Mucosa of stomach (tissue), 1 donor: ENCODE measurements at regions not wholly inside any gene's neighbourhood (a gene's known extent, or its start where the extent isn't known, plus 50 kb on each side); places are given as distances from the start of the nearest gene placed in this dataset.

Source experiments
- H3K27me3 ChIP-seq: one replicate; pipeline ENCODE4 v1.7.0; 2013; ENCODE audit warnings: mild to moderate bottlenecking, low read length; ENCODE audit not compliant: control insufficient read depth, insufficient read depth
- H3K36me3 ChIP-seq: one replicate; pipeline ENCODE4 v1.7.0; 2013; ENCODE audit warnings: low read length; ENCODE audit not compliant: control insufficient read depth, insufficient read depth
- H3K4me1 ChIP-seq: one replicate; pipeline ENCODE4 v1.7.0; 2013; ENCODE audit warnings: mild to moderate bottlenecking, low read length; ENCODE audit not compliant: control insufficient read depth, insufficient read depth
- H3K4me3 ChIP-seq: one replicate; pipeline ENCODE4 v1.7.0; 2013; ENCODE audit warnings: low read length
- H3K9ac ChIP-seq: one replicate; pipeline ENCODE4 v1.7.0; 2013; ENCODE audit warnings: mild to moderate bottlenecking, low read length, moderate library complexity
- H3K9me3 ChIP-seq: one replicate; pipeline ENCODE4 v1.7.0; 2013; ENCODE audit warnings: mild to moderate bottlenecking, low read length, moderate library complexity; ENCODE audit not compliant: control insufficient read depth
- donor health status: Pancreatic carcinoma.

DNA sequence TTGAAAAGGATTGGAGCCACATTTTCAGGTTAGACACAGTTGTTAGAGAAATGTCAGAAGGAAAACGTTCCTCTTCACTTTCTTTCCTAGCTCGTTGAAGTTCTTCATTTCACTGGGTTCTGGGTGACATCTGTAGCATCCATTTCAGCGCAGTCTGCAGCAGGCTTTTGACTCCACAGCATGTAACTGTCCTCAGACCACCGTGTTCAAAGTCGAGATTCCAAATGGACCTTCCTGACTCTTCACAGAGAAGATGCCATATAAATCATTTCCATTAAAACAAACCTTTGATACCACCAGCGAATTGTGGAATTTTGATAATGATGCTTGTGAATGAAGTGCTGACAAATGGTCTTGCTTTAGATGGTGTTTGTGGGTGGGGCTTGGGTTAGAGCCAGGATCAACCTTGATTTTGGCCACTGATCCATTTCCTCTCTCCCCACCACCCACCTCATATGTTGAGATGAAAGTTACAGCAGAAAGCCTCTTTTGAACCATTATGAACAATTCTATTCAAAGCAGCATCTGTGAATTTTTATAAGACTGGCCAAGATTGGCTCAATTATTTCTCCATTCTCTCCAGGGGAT lies 185.3 kb upstream of the PREP start:
- Histone ChIP-seq H3K9me3 (no peaks in the 10 kb centered on the region), H3K36me3 (no peaks in the 10 kb centered on the region), H3K9ac (no peak overlapping the region), H3K4me3 (no peak overlapping the region), H3K27me3 (no peaks in the 10 kb centered on the region), H3K4me1 (no peaks in the 10 kb centered on the region)

- H3K27me3 ChIP-seq, result no peaks in the 10 kb centered on the region
- no peaks in the 10 kb centered on the region for H3K9me3 ChIP-seq
- no peak overlapping the region for H3K9ac ChIP-seq
- no peaks in the 10 kb centered on the region for H3K36me3 ChIP-seq
- H3K4me3 ChIP-seq, result no peak overlapping the region
- H3K4me1 ChIP-seq, result no peaks in the 10 kb centered on the region
Measured at GRCh38 chr6:105587349-105588122, 184.7 kb upstream of the PREP start.

DNA sequence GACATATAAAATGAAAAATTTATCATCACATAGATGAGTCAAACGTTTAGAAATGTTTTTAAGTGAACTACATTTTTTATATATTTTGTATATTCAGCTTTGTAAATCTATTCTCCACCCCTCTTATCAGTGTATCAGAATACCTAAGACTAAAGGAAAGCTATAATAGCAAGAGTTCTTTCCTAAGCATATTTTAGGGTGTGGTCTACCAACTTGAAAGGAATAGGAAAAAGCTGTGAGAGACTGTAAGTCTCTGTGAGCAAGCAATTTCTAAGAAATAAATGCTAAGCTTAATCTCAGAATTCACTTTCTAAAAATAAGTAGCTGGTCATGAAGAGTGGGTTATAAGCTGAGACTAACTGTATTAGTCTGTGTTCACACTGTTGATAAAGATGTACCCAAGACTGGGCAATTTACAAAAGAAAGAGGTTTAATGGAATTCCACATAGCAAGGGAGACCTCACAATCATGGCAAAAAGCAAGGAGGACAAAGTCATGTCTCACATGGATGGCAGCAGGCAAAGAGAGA lies 175.4 kb upstream of the PREP start:
- no peak overlapping the region for H3K9ac ChIP-seq

DNA sequence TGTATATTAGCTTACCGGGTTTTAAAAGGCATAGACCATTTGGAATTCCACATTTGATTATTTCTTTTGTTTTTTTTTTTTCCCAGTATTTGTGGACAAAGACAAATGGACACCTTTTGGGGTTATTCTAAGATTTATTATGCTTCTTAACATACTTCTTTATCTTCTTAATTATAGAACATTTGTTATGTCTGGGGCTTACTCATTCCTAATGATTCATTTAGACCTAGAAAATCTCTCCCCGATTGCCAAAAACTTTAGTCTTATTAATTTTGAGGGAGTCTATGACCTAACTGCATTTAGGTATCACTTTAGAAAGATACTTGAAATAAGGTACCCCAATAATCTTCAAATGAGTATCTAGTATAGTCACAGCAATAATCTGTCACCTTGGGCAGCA lies 170.7 kb upstream of the PREP start:
- H3K4me3 ChIP-seq, result no peak overlapping the region
- H3K4me1 ChIP-seq, result peaks cover 6% of the 10 kb centered on the region
- no peaks in the 10 kb centered on the region for H3K9me3 ChIP-seq
- H3K27me3 ChIP-seq, result peaks cover 8% of the 10 kb centered on the region
- no peaks in the 10 kb centered on the region for H3K36me3 ChIP-seq
- no peak overlapping the region for H3K9ac ChIP-seq

More for the DNA sequence above, 175.4 kb upstream of the PREP start:
- H3K27me3 ChIP-seq, result no peaks in the 10 kb centered on the region
- H3K4me3 ChIP-seq, result no peak overlapping the region
- H3K4me1 ChIP-seq, result no peaks in the 10 kb centered on the region
- H3K36me3 ChIP-seq, result no peaks in the 10 kb centered on the region
- H3K9me3 ChIP-seq, result no peaks in the 10 kb centered on the region

- H3K9me3 ChIP-seq, result no peaks in the 10 kb centered on the region
- H3K36me3 ChIP-seq, result no peaks in the 10 kb centered on the region
- H3K9ac ChIP-seq, result no peak overlapping the region
Measured at GRCh38 chr6:105573138-105573537, 170.3 kb upstream of the PREP start.

GRCh38 chr6:105570416-105570815 lies 167.5 kb upstream of the PREP start:
- no peaks in the 10 kb centered on the region for H3K36me3 ChIP-seq
- no peak overlapping the region for H3K9ac ChIP-seq
- H3K4me1 ChIP-seq, result peaks cover 6% of the 10 kb centered on the region
- peaks cover 16% of the 10 kb centered on the region for H3K27me3 ChIP-seq
- no peak overlapping the region for H3K4me3 ChIP-seq
- H3K9me3 ChIP-seq, result no peaks in the 10 kb centered on the region

More at GRCh38 chr6:105573138-105573537, 170.3 kb upstream of the PREP start:
- Histone ChIP-seq H3K4me3 (no peak overlapping the region), H3K27me3 (peaks cover 8% of the 10 kb centered on the region), H3K4me1 (peaks cover 6% of the 10 kb centered on the region)

- Histone ChIP-seq H3K9ac (no peak overlapping the region), H3K4me3 (no peak overlapping the region), H3K9me3 (no peaks in the 10 kb centered on the region), H3K4me1 (peaks cover 6% of the 10 kb centered on the region), H3K27me3 (peaks cover 16% of the 10 kb centered on the region), H3K36me3 (no peaks in the 10 kb centered on the region)
Measured at GRCh38 chr6:105569706-105570105, 166.8 kb upstream of the PREP start.

DNA sequence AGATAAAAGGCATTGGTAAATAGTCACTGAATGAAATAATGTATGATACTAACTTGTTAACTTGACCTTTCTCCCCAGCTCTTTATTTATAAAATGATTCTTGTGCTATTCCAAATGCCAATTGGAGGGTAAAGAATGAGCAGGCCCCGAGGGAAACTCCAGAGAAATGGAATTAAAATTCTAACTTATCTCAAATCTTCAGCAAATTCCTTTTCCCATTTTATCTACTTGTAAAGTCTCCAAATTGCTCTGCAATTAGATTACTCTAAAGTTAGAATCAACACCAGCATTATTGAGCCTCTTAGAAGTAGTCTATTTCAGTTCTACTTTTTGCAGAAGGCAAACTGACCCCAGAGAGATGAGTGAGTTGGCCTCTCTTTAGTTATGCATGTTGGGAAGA lies 165.9 kb upstream of the PREP start:
- Histone ChIP-seq H3K36me3 (no peaks in the 10 kb centered on the region), H3K4me3 (no peak overlapping the region), H3K9me3 (no peaks in the 10 kb centered on the region), H3K9ac (no peak overlapping the region), H3K27me3 (peaks cover 16% of the 10 kb centered on the region), H3K4me1 (peaks cover 6% of the 10 kb centered on the region)

DNA sequence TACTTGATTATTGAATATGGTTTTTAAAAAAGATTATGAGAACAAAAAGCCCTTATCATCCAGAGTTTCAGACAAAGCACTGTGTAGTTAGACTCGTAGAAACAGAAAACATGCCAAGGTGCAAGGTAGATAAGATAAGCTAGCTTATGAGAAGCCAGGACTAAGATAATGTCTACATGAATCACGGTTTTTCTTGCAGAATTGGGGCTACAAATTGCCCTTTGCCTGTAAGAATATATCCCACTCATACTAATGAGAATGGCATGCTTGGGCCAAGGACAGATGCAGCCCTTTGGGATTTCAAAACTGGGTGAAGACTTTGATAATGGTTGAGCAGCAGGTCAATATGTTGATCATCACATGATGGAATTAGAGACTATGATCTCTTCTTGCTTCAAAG lies 165.3 kb upstream of the PREP start:
- Histone ChIP-seq H3K9ac (no peak overlapping the region), H3K4me3 (no peak overlapping the region), H3K4me1 (peaks cover 6% of the 10 kb centered on the region), H3K9me3 (no peaks in the 10 kb centered on the region), H3K27me3 (peaks cover 16% of the 10 kb centered on the region), H3K36me3 (no peaks in the 10 kb centered on the region)

- peaks cover 6% of the 10 kb centered on the region for H3K4me1 ChIP-seq
- H3K9ac ChIP-seq, result no peak overlapping the region
- peaks cover 19% of the 10 kb centered on the region for H3K27me3 ChIP-seq
- no peak overlapping the region for H3K4me3 ChIP-seq
- H3K36me3 ChIP-seq, result no peaks in the 10 kb centered on the region
- H3K9me3 ChIP-seq, result no peaks in the 10 kb centered on the region
Measured at GRCh38 chr6:105567140-105567539, 164.3 kb upstream of the PREP start.

DNA sequence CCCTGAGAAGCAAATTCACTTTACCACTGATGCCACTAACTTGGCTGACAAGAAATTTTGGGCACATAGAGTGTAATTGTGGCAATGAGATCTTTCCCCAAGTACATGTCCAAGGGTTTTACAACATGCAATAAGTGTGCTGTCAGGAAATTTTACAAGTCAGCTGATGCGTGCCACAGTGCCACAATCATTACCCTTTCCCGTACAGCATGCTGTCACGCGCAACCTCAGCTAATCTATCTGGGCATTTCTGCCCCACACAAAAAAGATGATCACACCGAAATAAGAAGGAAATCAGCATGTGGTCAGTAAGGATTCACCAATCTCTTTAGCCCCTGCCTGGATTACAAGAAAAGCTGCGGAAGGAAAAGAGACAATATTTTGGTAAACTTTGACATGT lies 163.6 kb upstream of the PREP start:
- no peaks in the 10 kb centered on the region for H3K9me3 ChIP-seq
- no peak overlapping the region for H3K9ac ChIP-seq
- peaks cover 6% of the 10 kb centered on the region for H3K4me1 ChIP-seq
- H3K27me3 ChIP-seq, result peaks cover 18% of the 10 kb centered on the region
- H3K36me3 ChIP-seq, result no peaks in the 10 kb centered on the region
- no peak overlapping the region for H3K4me3 ChIP-seq

DNA sequence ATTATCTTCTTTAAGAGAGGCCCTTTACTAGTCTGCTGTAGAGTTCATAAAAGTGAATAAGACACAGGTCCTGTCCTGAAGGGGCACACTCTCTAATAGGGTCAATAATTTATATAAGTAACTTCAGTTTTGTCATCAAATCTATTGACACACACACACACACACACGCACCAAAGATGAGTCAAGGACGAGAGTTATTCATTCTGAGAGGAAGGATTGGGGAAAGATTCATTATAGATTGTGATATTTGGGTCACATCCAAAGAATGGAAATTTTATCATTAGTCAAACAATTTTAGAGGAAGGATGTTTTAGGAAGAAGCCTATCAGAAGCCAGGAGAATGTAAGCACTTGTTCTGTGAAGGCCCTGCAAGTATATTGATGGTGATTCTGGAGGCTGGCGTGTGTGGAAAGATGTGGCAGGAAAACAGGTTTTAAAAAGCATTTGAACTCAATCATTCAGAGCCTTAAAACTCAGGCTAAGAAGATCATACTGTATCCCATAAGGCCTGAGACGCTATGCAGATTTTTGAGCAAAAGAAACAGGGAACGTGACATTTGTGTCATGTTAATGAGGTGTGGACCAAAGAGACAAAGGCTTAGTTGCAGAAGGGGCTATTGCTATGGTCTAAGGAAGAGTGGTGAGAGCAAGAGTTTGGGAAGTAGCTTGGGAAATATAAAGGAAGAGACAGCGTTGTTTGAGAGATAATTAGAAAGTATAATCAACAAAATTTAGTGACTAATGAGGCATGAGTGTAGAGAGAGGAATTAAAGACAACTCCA lies 161.4 kb upstream of the PREP start:
- no peaks in the 10 kb centered on the region for H3K9me3 ChIP-seq
- no peaks in the 10 kb centered on the region for H3K4me1 ChIP-seq
- H3K9ac ChIP-seq, result no peak overlapping the region
- no peaks in the 10 kb centered on the region for H3K36me3 ChIP-seq
- no peak overlapping the region for H3K4me3 ChIP-seq
- H3K27me3 ChIP-seq, result peaks cover 11% of the 10 kb centered on the region
